Activated naive CD4-positive, alpha-beta T cell treated with anti-CD3 and anti-CD28 coated beads for 36 hours (primary cell): ENCODE measurements at regions not wholly inside any gene's neighbourhood (a gene's known extent, or its start where the extent isn't known, plus 50 kb on each side); places are given as distances from the start of the nearest gene placed in this dataset.

ENCODE experiments used
- CTCF ChIA-PET: fragments of 350-600 bp; sonication (Branson Sonifier 250); formaldehyde crosslinking; loops from one replicate; lab custom pipeline; 2021; ENCODE audit warnings: antibody characterized with exemption; lab: Charles Lee
- DNase-seq: peaks from one replicate; pipeline ENCODE4 v3.0.0-alpha.2; 2020
- H3K27ac Mint-ChIP-seq: one replicate; pipeline ENCODE4 v1.8.0; 2021; ENCODE audit warnings: mild to moderate bottlenecking, mixed read lengths
- H3K27me3 Mint-ChIP-seq: one replicate; pipeline ENCODE4 v1.8.0; 2021; ENCODE audit warnings: low read depth, mixed read lengths
- H3K36me3 Mint-ChIP-seq: one replicate; pipeline ENCODE4 v1.8.0; 2021; ENCODE audit warnings: low read depth, mixed read lengths
- H3K4me1 Mint-ChIP-seq: one replicate; pipeline ENCODE4 v1.8.0; 2021; ENCODE audit warnings: low read depth, mixed read lengths
- H3K4me3 Mint-ChIP-seq: one replicate; pipeline ENCODE4 v1.8.0; 2021; ENCODE audit warnings: mild to moderate bottlenecking, moderate library complexity, mixed read lengths
- H3K9me3 Mint-ChIP-seq: one replicate; pipeline ENCODE4 v1.8.0; 2021; ENCODE audit warnings: mixed read lengths
- intact Hi-C: fragments of 100-400 bp; cut with micrococcal nuclease; formaldehyde crosslinking; loops from one replicate; pipeline ENCODE4 v1.15.1; 2023

- H3K27me3 Mint-ChIP-seq: no peaks in the 10 kb centered on the region
- no peak overlapping the region for H3K27ac Mint-ChIP-seq
- no peaks in the 10 kb centered on the region for H3K4me1 Mint-ChIP-seq
- no peak for DNase-seq
- intact Hi-C loops: no loop called here
- H3K36me3 Mint-ChIP-seq: no peaks in the 10 kb centered on the region
- CTCF ChIA-PET: no interaction called here
- H3K4me3 Mint-ChIP-seq: no peak overlapping the region
- H3K9me3 Mint-ChIP-seq: no peaks in the 10 kb centered on the region
Measured at GRCh38 chr16:79918916-79919315, 318.4 kb upstream of the MAF start.

- H3K27me3 Mint-ChIP-seq: no peaks in the 10 kb centered on the region
- CTCF ChIA-PET: no interaction called here
Measured at GRCh38 chr16:79915761-79916160, 315.2 kb upstream of the MAF start.

GRCh38 chr16:79914961-79915720 lies 314.6 kb upstream of the MAF start:
- no peaks in the 10 kb centered on the region for H3K27me3 Mint-ChIP-seq
- intact Hi-C loops: no loop called here
- DNase-seq: no peak
- H3K36me3 Mint-ChIP-seq: no peaks in the 10 kb centered on the region
- no peak overlapping the region for H3K4me3 Mint-ChIP-seq
- H3K4me1 Mint-ChIP-seq: no peaks in the 10 kb centered on the region
- no peak overlapping the region for H3K27ac Mint-ChIP-seq
- CTCF ChIA-PET: no interaction called here
- no peaks in the 10 kb centered on the region for H3K9me3 Mint-ChIP-seq

More at GRCh38 chr16:79915761-79916160, 315.2 kb upstream of the MAF start:
- Mint-ChIP-seq H3K9me3 (no peaks in the 10 kb centered on the region), H3K4me3 (no peak overlapping the region), H3K27ac (no peak overlapping the region), H3K36me3 (no peaks in the 10 kb centered on the region), H3K4me1 (no peaks in the 10 kb centered on the region)
- DNase-seq: no peak
- intact Hi-C loops: no loop called here

GRCh38 chr16:79912592-79913310 lies 312.2 kb upstream of the MAF start:
- H3K36me3 Mint-ChIP-seq: no peaks in the 10 kb centered on the region
- H3K27ac Mint-ChIP-seq: no peak overlapping the region
- H3K27me3 Mint-ChIP-seq: no peaks in the 10 kb centered on the region
- H3K4me3 Mint-ChIP-seq: no peak overlapping the region
- CTCF ChIA-PET: no interaction called here
- no peak for DNase-seq
- no peaks in the 10 kb centered on the region for H3K4me1 Mint-ChIP-seq
- intact Hi-C loops: no loop called here
- H3K9me3 Mint-ChIP-seq: no peaks in the 10 kb centered on the region

- no peak overlapping the region for H3K4me3 Mint-ChIP-seq
- H3K9me3 Mint-ChIP-seq: no peaks in the 10 kb centered on the region
- no peaks in the 10 kb centered on the region for H3K27me3 Mint-ChIP-seq
- no peak for DNase-seq
- no peaks in the 10 kb centered on the region for H3K4me1 Mint-ChIP-seq
- H3K36me3 Mint-ChIP-seq: no peaks in the 10 kb centered on the region
- CTCF ChIA-PET: no interaction called here
- no peak overlapping the region for H3K27ac Mint-ChIP-seq
- intact Hi-C loops: no loop called here
Measured at GRCh38 chr16:79911660-79912059, 311.1 kb upstream of the MAF start.

GRCh38 chr16:79909571-79909970 lies 309.0 kb upstream of the MAF start:
- H3K4me1 Mint-ChIP-seq: no peaks in the 10 kb centered on the region
- H3K27ac Mint-ChIP-seq: no peak overlapping the region
- H3K27me3 Mint-ChIP-seq: no peaks in the 10 kb centered on the region
- no peak overlapping the region for H3K4me3 Mint-ChIP-seq
- CTCF ChIA-PET: no interaction called here
- DNase-seq: no peak
- H3K9me3 Mint-ChIP-seq: no peaks in the 10 kb centered on the region
- intact Hi-C loops: no loop called here
- no peaks in the 10 kb centered on the region for H3K36me3 Mint-ChIP-seq

GRCh38 chr16:79903471-79903870 lies 302.9 kb upstream of the MAF start:
- DNase-seq: no peak
- Mint-ChIP-seq H3K27ac (no peak overlapping the region), H3K4me1 (no peaks in the 10 kb centered on the region), H3K9me3 (peaks cover 1% of the 10 kb centered on the region), H3K27me3 (no peaks in the 10 kb centered on the region), H3K36me3 (no peaks in the 10 kb centered on the region), H3K4me3 (no peak overlapping the region)
- CTCF ChIA-PET: no interaction called here
- intact Hi-C loops: no loop called here

GRCh38 chr16:79902351-79902750 lies 301.8 kb upstream of the MAF start:
- H3K9me3 Mint-ChIP-seq: peaks cover 1% of the 10 kb centered on the region
- H3K27ac Mint-ChIP-seq: no peak overlapping the region
- H3K4me1 Mint-ChIP-seq: no peaks in the 10 kb centered on the region
- no peaks in the 10 kb centered on the region for H3K27me3 Mint-ChIP-seq
- no peaks in the 10 kb centered on the region for H3K36me3 Mint-ChIP-seq
- no peak overlapping the region for H3K4me3 Mint-ChIP-seq
- DNase-seq: no peak
- CTCF ChIA-PET: no interaction called here
- intact Hi-C loops: no loop called here

GRCh38 chr16:79901522-79901921 lies 301.0 kb upstream of the MAF start:
- Mint-ChIP-seq H3K27me3 (no peaks in the 10 kb centered on the region), H3K9me3 (peaks cover 1% of the 10 kb centered on the region), H3K4me1 (no peaks in the 10 kb centered on the region), H3K36me3 (no peaks in the 10 kb centered on the region), H3K4me3 (no peak overlapping the region), H3K27ac (no peak overlapping the region)
- DNase-seq: no peak
- intact Hi-C loops: no loop called here
- CTCF ChIA-PET: no interaction called here

- CTCF ChIA-PET: no interaction called here
- H3K27me3 Mint-ChIP-seq: no peaks in the 10 kb centered on the region
- no peaks in the 10 kb centered on the region for H3K4me1 Mint-ChIP-seq
- no peak for DNase-seq
- H3K36me3 Mint-ChIP-seq: no peaks in the 10 kb centered on the region
- H3K4me3 Mint-ChIP-seq: no peak overlapping the region
- intact Hi-C loops: no loop called here
- H3K27ac Mint-ChIP-seq: no peak overlapping the region
- peaks cover 1% of the 10 kb centered on the region for H3K9me3 Mint-ChIP-seq
Measured at GRCh38 chr16:79899716-79900115, 299.2 kb upstream of the MAF start.

GRCh38 chr16:79899316-79899715 lies 298.8 kb upstream of the MAF start:
- H3K4me3 Mint-ChIP-seq: no peak overlapping the region
- H3K27ac Mint-ChIP-seq: no peak overlapping the region
- H3K4me1 Mint-ChIP-seq: no peaks in the 10 kb centered on the region
- H3K9me3 Mint-ChIP-seq: peaks cover 1% of the 10 kb centered on the region
- no peaks in the 10 kb centered on the region for H3K36me3 Mint-ChIP-seq
- H3K27me3 Mint-ChIP-seq: no peaks in the 10 kb centered on the region
- DNase-seq: no peak
- CTCF ChIA-PET: no interaction called here
- intact Hi-C loops: no loop called here

- H3K4me1 Mint-ChIP-seq: no peaks in the 10 kb centered on the region
- H3K4me3 Mint-ChIP-seq: no peak overlapping the region
- no peak overlapping the region for H3K27ac Mint-ChIP-seq
- peaks cover 1% of the 10 kb centered on the region for H3K9me3 Mint-ChIP-seq
- no peaks in the 10 kb centered on the region for H3K36me3 Mint-ChIP-seq
- CTCF ChIA-PET: no interaction called here
- no peak for DNase-seq
- intact Hi-C loops: no loop called here
- H3K27me3 Mint-ChIP-seq: no peaks in the 10 kb centered on the region
Measured at GRCh38 chr16:79898703-79899102, 298.2 kb upstream of the MAF start.
